Fibroblast of mammary gland (primary cell): ENCODE measurements at regions not wholly inside any gene's neighbourhood (a gene's known extent, or its start where the extent isn't known, plus 50 kb on each side); places are given as distances from the start of the nearest gene placed in this dataset.

Experiments
- DNase-seq: peaks from one replicate; pipeline ENCODE4 v3.0.0-alpha.2; 2010; ENCODE audit warnings: low read depth
- H3K4me3 ChIP-seq: 2 replicates; pipeline ENCODE4 v1.5.1; 2011; ENCODE audit warnings: low read depth, mild to moderate bottlenecking, low read length, moderate library complexity; ENCODE audit not compliant: control insufficient read depth
- CTCF ChIP-seq: conservative IDR thresholded peaks from 2 replicates; pipeline ENCODE4 v1.5.1; 2011; ENCODE audit warnings: low read depth, low read length, inconsistent platforms; ENCODE audit not compliant: control insufficient read depth, insufficient read depth

- no peak overlapping the region for H3K4me3 ChIP-seq
- no peak for DNase-seq
- TF ChIP-seq CTCF: no peak
These were observed 419.4 kb upstream of the IRX4 start for GRCh38 chr5:2302169-2302568.

- H3K4me3 ChIP-seq: no peak overlapping the region
- no peak for TF ChIP-seq CTCF
- no peak for DNase-seq
These were observed 418.3 kb upstream of the IRX4 start for GRCh38 chr5:2300861-2301574.

GRCh38 chr5:2300421-2300820, 417.7 kb upstream of the IRX4 start:
- no peak overlapping the region for H3K4me3 ChIP-seq
- no peak for TF ChIP-seq CTCF
- no peak for DNase-seq

GRCh38 chr5:2299388-2300220, 416.9 kb upstream of the IRX4 start:
- no peak for DNase-seq
- no peak for TF ChIP-seq CTCF
- H3K4me3 ChIP-seq: no peak overlapping the region

- TF ChIP-seq CTCF: no peak
- H3K4me3 ChIP-seq: no peak overlapping the region
- DNase-seq: no peak
These were observed 416.1 kb upstream of the IRX4 start for GRCh38 chr5:2298781-2299180.

- H3K4me3 ChIP-seq: no peak overlapping the region
- no peak for DNase-seq
- no peak for TF ChIP-seq CTCF
These were observed 415.3 kb upstream of the IRX4 start for GRCh38 chr5:2297991-2298390.

GRCh38 chr5:2295476-2295875, 412.8 kb upstream of the IRX4 start:
- H3K4me3 ChIP-seq: no peak overlapping the region
- DNase-seq: no peak
- no peak for TF ChIP-seq CTCF
